ENCODE measurements at regions not wholly inside any gene's neighbourhood (a gene's known extent, or its start where the extent isn't known, plus 50 kb on each side); places are given as distances from the start of the nearest gene placed in this dataset.

GRCh38 chr19:31497709-31498108 is 148.5 kb upstream of the TSHZ3 start (continued):
- TF ChIP-seq ZNF570 (CRISPR knock-in tag; IDR thresholded peaks at IDR 0.05; ENCODE audit: borderline replicate concordance), result no peak

- ChIA-PET CTCF (ENCODE audit: low intra/inter-chr PET ratio, low total read pairs) (no interaction called here), POLR2A (no interaction called here)
- Histone ChIP-seq H3K79me2 (ENCODE audit: insufficient read depth, low read length) (no peaks in the 10 kb centered on the region), H3K27me3 (ENCODE audit: control insufficient read depth in 1 of 2, insufficient read depth in 2 of 2, low read length in 2 of 2) (no peaks in the 10 kb centered on the region), H4K20me1 (ENCODE audit: insufficient read depth, low read length) (no peaks in the 10 kb centered on the region), H3K4me3 (replicated peaks in 1 of 3; ENCODE audit: insufficient read depth in 1 of 3, low read depth in 2 of 3, low read length in 3 of 3) (no peak overlapping the region), H3K27ac (ENCODE audit: extremely low read length, insufficient read depth, low read length) (no peak overlapping the region), H3K36me3 (replicated peaks in 1 of 2; ENCODE audit: control insufficient read depth in 1 of 2, insufficient read depth in 2 of 2, low read length in 2 of 2) (no peaks in the 10 kb centered on the region), H3K4me2 (ENCODE audit: low read depth, low read length) (no peak overlapping the region), H3K9ac (ENCODE audit: insufficient read depth, low read depth, low read length) (no peak overlapping the region), H2AFZ (ENCODE audit: low read length) (no peak overlapping the region), H3K4me1 (ENCODE audit: insufficient read depth, low read length) (no peaks in the 10 kb centered on the region), H3K9me3 (ENCODE audit: low read length) (peaks cover 65% of the 10 kb centered on the region)
- FAIRE-seq, result no peak
- in situ Hi-C loops (cut with HindIII; ENCODE audit: extremely low pct_ligation_motif_present, low pct_unique_long_range_greater_than_20kb), result no loop called here
- no TSS peak for BruUV-seq (replicated peaks)
- 29% methylated on average over 3 of the region's 3 CpGs for WGBS (ENCODE audit: low lambda C conversion rate)
- intact Hi-C loops (cut with micrococcal nuclease; ENCODE audit: unreplicated experiment), result no loop called here
- no peak for DNase-seq (ENCODE audit: low spot score)
- no peak for ATAC-seq
- no peak for TF ChIP-seq RBFOX2 (IDR thresholded peaks at IDR 0.05; ENCODE audit: low read depth, low read length)
- no peak for TF ChIP-seq ZNF232 (CRISPR knock-in tag; IDR thresholded peaks at IDR 0.05; ENCODE audit: borderline replicate concordance)
- TF ChIP-seq ZNF512 (CRISPR knock-in tag; IDR thresholded peaks at IDR 0.05), result no peak
- no peak for TF ChIP-seq NR2C2 (CRISPR knock-in tag; IDR thresholded peaks at IDR 0.05; ENCODE audit: borderline replicate concordance)
- TF ChIP-seq DBP (CRISPR knock-in tag; IDR thresholded peaks at IDR 0.05; ENCODE audit: not compliant biosample characterization), result no peak
- TF ChIP-seq ZNF124 (CRISPR knock-in tag; IDR thresholded peaks at IDR 0.05), result no peak
- no peak for TF ChIP-seq ZNF292 (CRISPR knock-in tag; IDR thresholded peaks at IDR 0.05; ENCODE audit: borderline replicate concordance, low read depth)
- TF ChIP-seq LBX2 (CRISPR knock-in tag; IDR thresholded peaks at IDR 0.05; ENCODE audit: borderline replicate concordance), result no peak
- TF ChIP-seq PRDM4 (CRISPR knock-in tag; IDR thresholded peaks at IDR 0.05; ENCODE audit: borderline replicate concordance), result no peak
Measured at GRCh38 chr19:31498781-31499180, 149.5 kb upstream of the TSHZ3 start.

Measured in HepG2 (cell line).